ENCODE measurements at regions not wholly inside any gene's neighbourhood (a gene's known extent, or its start where the extent isn't known, plus 50 kb on each side); places are given as distances from the start of the nearest gene placed in this dataset.

DNA sequence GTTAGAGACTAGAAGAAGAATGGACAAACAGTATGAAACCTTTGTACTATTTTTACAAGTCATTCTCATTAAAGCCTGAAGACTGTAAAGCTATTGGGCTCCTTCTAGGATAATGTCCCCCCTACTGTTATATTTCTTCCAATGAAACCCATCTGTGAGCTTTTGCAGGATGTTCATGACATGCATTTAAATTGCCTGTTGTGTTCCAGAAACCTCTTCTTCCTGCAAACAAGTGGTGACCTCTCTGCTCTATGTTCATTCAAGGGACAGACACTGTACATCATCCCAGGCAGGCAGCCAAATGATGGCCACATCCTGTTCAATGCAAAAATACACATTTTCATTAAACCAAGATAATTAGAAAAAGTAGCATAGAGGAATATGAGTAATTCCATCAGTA, 128.0 kb downstream of the C4orf33 start:
- TF ChIP-seq, protein P1, sequence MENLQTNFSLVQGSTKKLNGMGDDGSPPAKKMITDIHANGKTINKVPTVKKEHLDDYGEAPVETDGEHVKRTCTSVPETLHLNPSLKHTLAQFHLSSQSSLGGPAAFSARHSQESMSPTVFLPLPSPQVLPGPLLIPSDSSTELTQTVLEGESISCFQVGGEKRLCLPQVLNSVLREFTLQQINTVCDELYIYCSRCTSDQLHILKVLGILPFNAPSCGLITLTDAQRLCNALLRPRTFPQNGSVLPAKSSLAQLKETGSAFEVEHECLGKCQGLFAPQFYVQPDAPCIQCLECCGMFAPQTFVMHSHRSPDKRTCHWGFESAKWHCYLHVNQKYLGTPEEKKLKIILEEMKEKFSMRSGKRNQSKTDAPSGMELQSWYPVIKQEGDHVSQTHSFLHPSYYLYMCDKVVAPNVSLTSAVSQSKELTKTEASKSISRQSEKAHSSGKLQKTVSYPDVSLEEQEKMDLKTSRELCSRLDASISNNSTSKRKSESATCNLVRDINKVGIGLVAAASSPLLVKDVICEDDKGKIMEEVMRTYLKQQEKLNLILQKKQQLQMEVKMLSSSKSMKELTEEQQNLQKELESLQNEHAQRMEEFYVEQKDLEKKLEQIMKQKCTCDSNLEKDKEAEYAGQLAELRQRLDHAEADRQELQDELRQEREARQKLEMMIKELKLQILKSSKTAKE (IDR thresholded peaks at IDR 0.05; ENCODE audit: low read depth, poor library complexity, severe bottlenecking) = no peak
- no peak for TF ChIP-seq STAT3 (IDR thresholded peaks at IDR 0.05; ENCODE audit: low read depth, low read length)
- TF ChIP-seq NFIC (IDR thresholded peaks at IDR 0.05; ENCODE audit: low read depth, low read length) = no peak
- TF ChIP-seq POLR2AphosphoS5 (IDR thresholded peaks at IDR 0.05; ENCODE audit: low read length) = no peak
- TF ChIP-seq SIX5 (IDR thresholded peaks at IDR 0.05; ENCODE audit: low read depth, low read length, severe bottlenecking) = no peak
- TF ChIP-seq KAT2A (conservative IDR thresholded peaks at IDR 0.05; ENCODE audit: control insufficient read depth, low read depth, low read length) = no peak
- TF ChIP-seq, protein P2, sequence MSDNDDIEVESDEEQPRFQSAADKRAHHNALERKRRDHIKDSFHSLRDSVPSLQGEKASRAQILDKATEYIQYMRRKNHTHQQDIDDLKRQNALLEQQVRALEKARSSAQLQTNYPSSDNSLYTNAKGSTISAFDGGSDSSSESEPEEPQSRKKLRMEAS (IDR thresholded peaks at IDR 0.05; ENCODE audit: low read depth, low read length) = no peak
- no peak for TF ChIP-seq TCF3 (IDR thresholded peaks at IDR 0.05; ENCODE audit: borderline replicate concordance, insufficient read depth, low read depth, low read length)
- TF ChIP-seq PML (IDR thresholded peaks at IDR 0.05; ENCODE audit: low read length) = no peak
- no peak for TF ChIP-seq RBBP5 (conservative IDR thresholded peaks at IDR 0.05)

Data from GM12878 (cell line).